GM12875 (cell line): ENCODE measurements at regions not wholly inside any gene's neighbourhood (a gene's known extent, or its start where the extent isn't known, plus 50 kb on each side); places are given as distances from the start of the nearest gene placed in this dataset.
"Not testable (repeated sequence)": the region's sequence is repeated elsewhere in the genome, so short reads cannot be mapped to it uniquely, and the experiment has no call there.

Experiments used
- H3K4me3 ChIP-seq: one replicate; pipeline ENCODE4 v1.5.1; 2011; ENCODE audit warnings: low read depth, low read length, control low read depth
- TF ChIP-seq, protein P1 (sequence below): IDR thresholded peaks from 2 replicates; pipeline ENCODE4 v1.5.1; 2011; ENCODE audit warnings: low read depth, mild to moderate bottlenecking, control low read depth, inconsistent platforms, low read length, moderate library complexity, borderline replicate concordance; ENCODE audit not compliant: insufficient read depth

DNA sequence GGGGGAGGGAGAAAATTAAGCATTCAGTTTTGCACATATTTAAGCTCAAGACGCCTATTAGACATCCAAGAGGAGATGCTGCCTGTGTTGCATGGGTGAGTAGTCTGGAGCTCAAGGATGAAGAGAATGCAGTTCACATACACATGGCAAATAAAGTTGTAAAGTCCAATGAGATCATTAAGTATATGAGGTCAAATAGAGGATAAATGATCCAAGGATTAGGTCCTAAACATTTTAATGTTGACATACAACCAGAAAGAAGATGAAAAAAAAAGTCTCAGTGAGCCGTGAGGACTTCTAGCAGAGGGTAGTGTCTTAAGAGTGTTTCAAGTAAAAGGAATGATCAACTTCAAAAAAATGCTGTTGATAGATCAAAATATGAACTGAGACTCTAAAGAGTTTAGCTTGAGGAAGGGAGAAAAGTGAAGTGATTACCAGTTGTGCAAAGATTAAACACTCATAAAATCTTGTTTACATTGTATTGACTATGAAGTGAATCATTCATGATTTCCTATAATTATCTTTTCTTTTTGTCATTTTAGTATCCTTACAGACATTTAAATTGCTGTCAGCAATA is 251.8 kb downstream of the ZNF608 start:
- TF ChIP-seq, protein P1, sequence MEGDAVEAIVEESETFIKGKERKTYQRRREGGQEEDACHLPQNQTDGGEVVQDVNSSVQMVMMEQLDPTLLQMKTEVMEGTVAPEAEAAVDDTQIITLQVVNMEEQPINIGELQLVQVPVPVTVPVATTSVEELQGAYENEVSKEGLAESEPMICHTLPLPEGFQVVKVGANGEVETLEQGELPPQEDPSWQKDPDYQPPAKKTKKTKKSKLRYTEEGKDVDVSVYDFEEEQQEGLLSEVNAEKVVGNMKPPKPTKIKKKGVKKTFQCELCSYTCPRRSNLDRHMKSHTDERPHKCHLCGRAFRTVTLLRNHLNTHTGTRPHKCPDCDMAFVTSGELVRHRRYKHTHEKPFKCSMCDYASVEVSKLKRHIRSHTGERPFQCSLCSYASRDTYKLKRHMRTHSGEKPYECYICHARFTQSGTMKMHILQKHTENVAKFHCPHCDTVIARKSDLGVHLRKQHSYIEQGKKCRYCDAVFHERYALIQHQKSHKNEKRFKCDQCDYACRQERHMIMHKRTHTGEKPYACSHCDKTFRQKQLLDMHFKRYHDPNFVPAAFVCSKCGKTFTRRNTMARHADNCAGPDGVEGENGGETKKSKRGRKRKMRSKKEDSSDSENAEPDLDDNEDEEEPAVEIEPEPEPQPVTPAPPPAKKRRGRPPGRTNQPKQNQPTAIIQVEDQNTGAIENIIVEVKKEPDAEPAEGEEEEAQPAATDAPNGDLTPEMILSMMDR, result no peak
- H3K4me3 ChIP-seq, result no peak overlapping the region

DNA sequence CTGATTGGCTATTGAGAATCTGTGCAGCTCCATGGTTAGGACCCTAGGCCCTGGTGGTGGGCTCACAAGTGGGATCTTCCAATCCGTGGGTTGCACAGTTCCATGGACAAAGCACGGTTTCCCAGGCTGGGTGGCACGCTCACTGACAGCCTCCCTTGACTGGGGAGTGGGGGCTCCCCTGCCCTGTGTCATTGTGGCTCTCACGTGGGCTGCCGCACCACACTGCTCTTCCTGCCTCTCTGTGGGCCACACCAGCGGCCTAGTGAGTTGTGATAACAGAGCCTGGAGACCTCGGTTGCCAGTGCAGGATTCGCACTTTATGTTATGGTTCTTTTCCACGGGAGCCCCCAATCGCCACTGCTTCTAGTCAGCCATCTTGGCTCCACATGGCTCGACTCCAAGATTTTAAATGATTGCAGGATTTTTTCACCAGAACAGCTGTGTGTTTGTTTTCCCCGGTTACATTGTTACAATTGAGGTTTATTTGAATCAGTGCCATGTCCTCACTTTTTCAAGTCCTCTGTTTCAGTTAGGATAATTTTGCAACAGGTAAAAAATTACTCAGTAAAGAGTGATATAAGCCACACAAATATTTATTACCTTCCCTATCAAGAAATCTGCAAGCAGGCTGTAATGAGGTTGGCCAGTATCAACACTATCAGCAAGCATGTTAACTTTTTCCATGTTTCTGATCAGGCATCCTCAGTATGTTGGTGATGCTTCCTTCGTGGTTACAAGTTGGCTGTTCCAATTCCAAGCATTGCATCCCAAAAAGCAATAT is 253.8 kb downstream of the ZNF608 start:
- TF ChIP-seq, protein P1, result no peak
- no peak overlapping the region for H3K4me3 ChIP-seq

DNA sequence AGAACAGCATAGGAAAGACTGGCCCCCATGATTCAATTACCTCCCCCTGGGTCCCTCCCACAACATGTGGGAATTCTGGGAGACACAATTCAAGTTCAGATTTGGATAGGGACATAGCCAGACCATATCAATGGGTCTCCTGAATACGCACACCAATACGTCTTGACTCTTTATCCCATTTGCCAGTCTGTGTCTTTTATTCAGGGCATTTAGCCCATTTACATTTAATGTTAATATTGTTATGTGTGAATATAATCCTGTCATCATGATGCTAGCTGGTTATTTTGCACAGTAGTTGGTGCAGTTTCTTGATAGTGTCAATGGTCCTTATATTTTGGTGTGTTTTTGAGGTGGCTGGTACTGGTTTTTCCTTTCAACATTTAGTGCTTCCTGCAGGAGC is 256.1 kb downstream of the ZNF608 start:
- H3K4me3 ChIP-seq, result not testable (repeated sequence)

DNA sequence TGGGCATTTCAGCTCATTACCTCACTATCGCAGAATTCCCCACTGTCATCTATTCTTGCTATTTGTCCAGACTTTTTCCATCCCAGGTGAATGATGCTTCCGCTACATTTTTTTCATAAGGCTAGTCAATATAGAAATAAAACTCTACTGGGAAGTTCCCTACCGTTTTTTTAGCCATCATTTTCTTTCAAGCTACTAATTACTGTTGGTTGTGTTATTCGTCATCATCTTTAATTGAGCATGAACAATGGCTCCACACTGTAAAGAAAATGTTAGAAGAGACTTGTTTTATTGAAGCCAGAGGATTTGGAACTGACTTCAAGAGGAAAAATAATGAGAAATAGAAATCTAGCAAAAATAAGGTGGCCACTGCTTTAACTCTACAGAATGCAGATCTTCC is 265.0 kb downstream of the ZNF608 start:
- no peak overlapping the region for H3K4me3 ChIP-seq
- TF ChIP-seq, protein P1, result no peak

DNA sequence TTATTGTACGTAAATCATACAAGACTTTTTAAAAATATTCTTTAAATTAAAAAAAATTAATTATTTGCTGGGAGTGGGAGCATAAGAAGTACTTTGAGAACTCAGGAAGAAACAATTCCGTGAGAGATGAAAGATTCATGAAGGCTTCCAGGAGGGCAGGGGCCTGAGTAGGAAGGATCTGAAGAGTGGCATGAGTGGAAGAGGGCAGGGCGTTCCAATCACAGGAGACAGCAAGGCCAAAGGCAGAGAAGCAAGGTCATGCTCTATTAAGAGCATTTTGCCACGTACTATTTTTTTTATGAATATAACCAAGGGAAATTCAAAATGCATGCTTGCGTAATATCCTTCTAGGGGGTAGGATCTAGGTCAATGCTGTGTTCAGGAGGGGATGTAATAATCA is 265.5 kb downstream of the ZNF608 start:
- TF ChIP-seq, protein P1, result no peak
- H3K4me3 ChIP-seq, result no peak overlapping the region

DNA sequence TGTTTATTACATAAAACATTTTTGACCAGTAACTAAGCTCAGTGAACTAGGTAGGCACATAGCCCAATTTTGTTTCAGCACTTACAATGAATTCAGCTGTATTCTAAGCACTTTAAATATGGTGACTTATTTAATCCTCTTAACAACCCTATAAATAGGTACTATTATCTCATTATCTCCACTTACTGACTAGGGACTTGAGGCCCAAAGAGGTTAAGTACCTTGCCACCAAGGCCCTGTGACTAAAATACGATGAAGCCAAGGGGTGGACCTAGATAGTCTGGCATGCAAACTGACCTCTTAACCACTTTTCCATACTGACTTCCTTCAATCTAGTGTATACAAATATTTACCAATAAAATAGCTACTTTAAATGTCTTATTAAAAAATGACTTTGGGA is 266.4 kb downstream of the ZNF608 start:
- TF ChIP-seq, protein P1, result no peak
- no peak overlapping the region for H3K4me3 ChIP-seq

DNA sequence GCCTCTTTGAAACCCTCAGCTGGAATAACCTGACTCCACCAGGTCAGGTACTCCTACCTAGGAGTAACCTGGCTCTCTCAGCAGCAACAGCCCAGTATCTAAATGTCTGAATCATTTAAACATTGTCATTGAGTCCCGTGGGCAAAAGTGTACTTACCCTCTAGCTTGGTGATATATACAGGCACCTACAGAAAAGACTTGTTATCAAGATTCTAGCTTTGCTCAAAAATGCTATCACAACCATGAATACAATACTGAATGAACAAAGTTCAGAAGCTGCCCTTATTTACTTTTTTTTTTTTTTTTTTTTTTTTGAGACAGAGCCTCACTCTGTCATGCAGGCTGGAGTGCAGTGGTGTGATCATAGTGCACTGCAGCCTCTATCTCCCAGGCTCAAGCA is 268.2 kb downstream of the ZNF608 start:
- H3K4me3 ChIP-seq, result no peak overlapping the region
- TF ChIP-seq, protein P1, result no peak
